Coronary artery (tissue), 2 donors: ENCODE measurements at regions not wholly inside any gene's neighbourhood (a gene's known extent, or its start where the extent isn't known, plus 50 kb on each side); places are given as distances from the start of the nearest gene placed in this dataset.
"Not testable (repeated sequence)": the region's sequence is repeated elsewhere in the genome, so short reads cannot be mapped to it uniquely, and the experiment has no call there.

Experiments used
- DNase-seq: peaks from one replicate; pipeline ENCODE4 v3.0.0-alpha.2; 2017; ENCODE audit warnings: low spot score
- H3K27ac ChIP-seq, 2 donors: fragments of 200-600 bp; sonication (generic); one replicate each; pipeline ENCODE4 v1.5.1; 2016 to 2019
- H3K4me3 ChIP-seq: fragments of 200-600 bp; sonication (generic); 2 replicates; pipeline ENCODE4 v1.5.1; 2016; ENCODE audit warnings: mild to moderate bottlenecking, moderate library complexity
- TF ChIP-seq, protein P1 (sequence below): fragments of 200-600 bp; sonication (generic); IDR thresholded peaks from one replicate; pipeline ENCODE4 v1.5.1; 2019; ENCODE audit warnings: antibody characterized with exemption

GRCh38 chr5:143634689-143635088 lies 177.3 kb upstream of the HMHB1 start:
- no peak overlapping the region for H3K27ac ChIP-seq
- TF ChIP-seq, protein P1, sequence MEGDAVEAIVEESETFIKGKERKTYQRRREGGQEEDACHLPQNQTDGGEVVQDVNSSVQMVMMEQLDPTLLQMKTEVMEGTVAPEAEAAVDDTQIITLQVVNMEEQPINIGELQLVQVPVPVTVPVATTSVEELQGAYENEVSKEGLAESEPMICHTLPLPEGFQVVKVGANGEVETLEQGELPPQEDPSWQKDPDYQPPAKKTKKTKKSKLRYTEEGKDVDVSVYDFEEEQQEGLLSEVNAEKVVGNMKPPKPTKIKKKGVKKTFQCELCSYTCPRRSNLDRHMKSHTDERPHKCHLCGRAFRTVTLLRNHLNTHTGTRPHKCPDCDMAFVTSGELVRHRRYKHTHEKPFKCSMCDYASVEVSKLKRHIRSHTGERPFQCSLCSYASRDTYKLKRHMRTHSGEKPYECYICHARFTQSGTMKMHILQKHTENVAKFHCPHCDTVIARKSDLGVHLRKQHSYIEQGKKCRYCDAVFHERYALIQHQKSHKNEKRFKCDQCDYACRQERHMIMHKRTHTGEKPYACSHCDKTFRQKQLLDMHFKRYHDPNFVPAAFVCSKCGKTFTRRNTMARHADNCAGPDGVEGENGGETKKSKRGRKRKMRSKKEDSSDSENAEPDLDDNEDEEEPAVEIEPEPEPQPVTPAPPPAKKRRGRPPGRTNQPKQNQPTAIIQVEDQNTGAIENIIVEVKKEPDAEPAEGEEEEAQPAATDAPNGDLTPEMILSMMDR, result no peak
- H3K4me3 ChIP-seq, result no peak overlapping the region
- no peak for DNase-seq

- Histone ChIP-seq H3K4me3 (no peak overlapping the region), H3K27ac (no peak overlapping the region)
- TF ChIP-seq, protein P1, result no peak
- no peak for DNase-seq
Measured at GRCh38 chr5:143629871-143630659, 181.9 kb upstream of the HMHB1 start.

DNA sequence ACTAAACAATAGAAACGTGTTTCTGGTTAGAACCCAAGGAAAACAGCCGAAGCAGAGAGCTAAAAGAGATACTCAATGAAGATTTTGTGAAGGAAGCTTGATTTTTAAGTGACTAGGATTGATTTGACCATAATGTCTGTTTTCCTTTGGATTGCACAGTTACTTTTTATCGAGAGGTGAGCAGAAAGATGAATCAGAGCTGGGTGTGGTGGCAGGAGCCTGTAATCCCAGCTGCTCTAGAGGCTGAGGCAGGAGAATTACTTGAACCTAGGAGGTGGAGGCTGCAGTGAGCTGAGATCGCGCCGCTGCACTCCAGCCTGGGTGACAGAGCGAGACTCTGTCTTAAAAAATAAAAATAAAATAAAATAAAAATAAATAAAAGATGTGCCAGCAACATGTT lies 186.9 kb upstream of the HMHB1 start:
- H3K27ac ChIP-seq, H3K4me3 ChIP-seq, DNase-seq: not testable (repeated sequence)

DNA sequence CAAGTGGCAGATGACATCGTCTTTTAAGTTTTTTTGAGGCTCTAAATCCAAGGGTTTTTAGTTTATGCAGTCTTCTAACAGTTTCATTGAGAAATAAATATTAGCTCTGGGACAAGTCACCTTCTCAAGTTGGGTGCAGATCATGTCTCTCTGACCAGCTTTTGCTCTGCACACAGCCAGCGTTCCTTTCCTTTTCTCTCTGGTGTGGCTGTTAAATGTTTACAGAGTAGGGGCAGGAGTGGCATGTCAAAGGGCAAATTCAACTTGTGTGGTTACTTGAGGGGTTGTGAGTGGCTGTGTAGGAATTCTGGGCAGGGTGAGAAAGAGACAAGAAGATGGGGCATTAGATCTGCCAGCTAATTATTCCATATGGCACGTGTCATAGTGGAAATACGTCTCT lies 187.5 kb upstream of the HMHB1 start:
- Histone ChIP-seq H3K4me3 (no peak overlapping the region), H3K27ac (no peak overlapping the region)
- DNase-seq, result no peak
- TF ChIP-seq, protein P1, result no peak

- Histone ChIP-seq H3K27ac (no peak overlapping the region), H3K4me3 (no peak overlapping the region)
- no peak for DNase-seq
- TF ChIP-seq, protein P1, result no peak
Measured at GRCh38 chr5:143619040-143619439, 192.9 kb upstream of the HMHB1 start.

DNA sequence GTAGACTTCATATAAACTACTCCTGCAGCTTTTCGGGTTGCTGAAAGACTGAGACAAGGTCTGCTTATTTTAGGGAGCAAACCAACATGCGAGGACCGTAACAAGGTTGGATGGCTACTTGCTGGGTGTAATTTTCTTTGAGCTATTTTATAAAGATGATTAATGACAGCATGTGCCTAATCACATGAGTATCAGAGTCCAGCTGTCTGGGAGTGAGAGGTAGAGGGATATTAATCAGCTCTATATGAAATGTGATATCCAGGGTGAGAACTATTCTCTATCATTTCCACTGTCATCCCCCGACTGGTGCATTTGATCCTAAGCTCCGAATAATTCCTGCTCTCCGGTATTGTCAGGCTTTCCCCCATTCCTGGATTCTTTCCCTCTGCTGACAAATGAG lies 193.8 kb upstream of the HMHB1 start:
- no peak for DNase-seq
- Histone ChIP-seq H3K4me3 (no peak overlapping the region), H3K27ac (no peak overlapping the region)
- TF ChIP-seq, protein P1, result no peak

- no peak overlapping the region for H3K4me3 ChIP-seq
- no peak for DNase-seq
- TF ChIP-seq, protein P1, result no peak
- no peak overlapping the region for H3K27ac ChIP-seq
Measured at GRCh38 chr5:143614831-143615230, 197.1 kb upstream of the HMHB1 start.
